Liver (tissue), 8 donors: ENCODE measurements at regions not wholly inside any gene's neighbourhood (a gene's known extent, or its start where the extent isn't known, plus 50 kb on each side); places are given as distances from the start of the nearest gene placed in this dataset.

Experiments used
- DNase-seq: peaks from one replicate; pipeline ENCODE4 v3.0.0-alpha.2; 2017; ENCODE audit warnings: low spot score
- H3K27ac ChIP-seq, 2 donors: one replicate each; pipeline ENCODE4 v1.7.0; 2013; ENCODE audit warnings: inconsistent platforms in 2 of 2, low read length in 2 of 2, control low read depth in 1 of 2, low read depth in 1 of 2, mild to moderate bottlenecking in 1 of 2
- H3K27me3 ChIP-seq, 4 donors: one replicate each; pipeline versions ENCODE4 v1.6.1 to v1.7.0; 2013; ENCODE audit warnings: low read length in 3 of 4, inconsistent platforms in 1 of 4, mild to moderate bottlenecking in 1 of 4, moderate library complexity in 1 of 4; ENCODE audit not compliant: control insufficient read depth in 4 of 4, insufficient read depth in 4 of 4
- H3K36me3 ChIP-seq, 4 donors: one replicate each; pipeline versions ENCODE4 v1.6.1 to v1.7.0; 2013; ENCODE audit warnings: low read length in 3 of 4, mild to moderate bottlenecking in 3 of 4, low read depth in 1 of 4, moderate library complexity in 1 of 4; ENCODE audit not compliant: control insufficient read depth in 4 of 4, insufficient read depth in 3 of 4
- H3K4me1 ChIP-seq, 4 donors: one replicate each; pipeline versions ENCODE4 v1.6.1 to v1.7.0; 2013; ENCODE audit warnings: low read length in 3 of 4, mild to moderate bottlenecking in 3 of 4, moderate library complexity in 1 of 4; ENCODE audit not compliant: control insufficient read depth in 4 of 4, insufficient read depth in 4 of 4
- H3K4me3 ChIP-seq, 3 donors: one replicate each; pipeline versions ENCODE4 v1.6.1 to v1.7.0; 2013; ENCODE audit warnings: low read length in 3 of 3, control low read depth in 1 of 3, low read depth in 1 of 3, mild to moderate bottlenecking in 1 of 3
- H3K9ac ChIP-seq, 2 donors: one replicate each; pipeline ENCODE4 v1.7.0; 2013; ENCODE audit warnings: low read length in 2 of 2, mild to moderate bottlenecking in 2 of 2, moderate library complexity in 2 of 2, control low read depth in 1 of 2, low read depth in 1 of 2
- H3K9me3 ChIP-seq, 4 donors: one replicate each; pipeline versions ENCODE4 v1.6.1 to v1.7.0; 2013; ENCODE audit warnings: low read length in 3 of 4; ENCODE audit not compliant: control insufficient read depth in 4 of 4
- ATF3 ChIP-seq: IDR thresholded peaks from 2 replicates; pipeline ENCODE4 v1.6.1; 2016; ENCODE audit warnings: antibody characterized with exemption
- CTCF ChIP-seq: fragments of 150-350 bp; IDR thresholded peaks from 2 replicates; pipeline ENCODE4 v1.5.1; 2017; ENCODE audit warnings: improper control_type of control experiment, low read depth, low read length; ENCODE audit not compliant: missing input control
- EGR1 ChIP-seq, 2 donors: IDR thresholded peaks; 2 replicates each; pipeline ENCODE4 v1.6.1; 2016 to 2018; ENCODE audit warnings: antibody characterized with exemption in 2 of 2, low read depth in 2 of 2
- FOXA1 ChIP-seq: IDR thresholded peaks from 2 replicates; pipeline ENCODE4 v1.6.1; 2016; ENCODE audit warnings: antibody characterized with exemption
- FOXA2 ChIP-seq: IDR thresholded peaks from 2 replicates; pipeline ENCODE4 v1.6.1; 2016; ENCODE audit warnings: antibody characterized with exemption
- GABPA ChIP-seq, 2 donors: IDR thresholded peaks in 1 of 2; conservative IDR thresholded peaks in 1 of 2; 2 replicates each; pipeline ENCODE4 v1.6.1; 2016; ENCODE audit warnings: antibody characterized with exemption in 2 of 2, mild to moderate bottlenecking in 1 of 2, moderate library complexity in 1 of 2
- HNF4A ChIP-seq, 2 donors: conservative IDR thresholded peaks; 2 replicates each; pipeline ENCODE4 v1.6.1; 2016; ENCODE audit warnings: antibody characterized with exemption in 2 of 2, mild to moderate bottlenecking in 2 of 2
- HNF4G ChIP-seq: IDR thresholded peaks from 2 replicates; pipeline ENCODE4 v1.6.1; 2016; ENCODE audit warnings: antibody characterized with exemption
- JUND ChIP-seq, 2 donors: IDR thresholded peaks; 2 replicates each; pipeline ENCODE4 v1.6.1; 2016; ENCODE audit warnings: antibody characterized with exemption in 2 of 2
- MAX ChIP-seq: IDR thresholded peaks from 2 replicates; pipeline ENCODE4 v1.6.1; 2016; ENCODE audit warnings: antibody characterized with exemption
- NR2F2 ChIP-seq: IDR thresholded peaks from 2 replicates; pipeline ENCODE4 v1.6.1; 2016; ENCODE audit warnings: antibody characterized with exemption
- RAD21 ChIP-seq, 2 donors: IDR thresholded peaks; 2 replicates each; pipeline ENCODE4 v1.6.1; 2016; ENCODE audit warnings: antibody characterized with exemption in 2 of 2, mild to moderate bottlenecking in 2 of 2
- REST ChIP-seq: IDR thresholded peaks from 2 replicates; pipeline ENCODE4 v1.6.1; 2016; ENCODE audit warnings: antibody characterized with exemption, mild to moderate bottlenecking
- RXRA ChIP-seq, 2 donors: IDR thresholded peaks; 2 replicates each; pipeline ENCODE4 v1.6.1; 2017 to 2018; ENCODE audit warnings: antibody characterized with exemption in 2 of 2, mild to moderate bottlenecking in 1 of 2
- SP1 ChIP-seq: IDR thresholded peaks from 2 replicates; pipeline ENCODE4 v1.6.1; 2018; ENCODE audit warnings: antibody characterized with exemption, mild to moderate bottlenecking
- TAF1 ChIP-seq: conservative IDR thresholded peaks from 2 replicates; pipeline ENCODE4 v1.6.1; 2016; ENCODE audit warnings: antibody characterized with exemption, mild to moderate bottlenecking
- YY1 ChIP-seq: IDR thresholded peaks from 2 replicates; pipeline ENCODE4 v1.6.1; 2016; ENCODE audit warnings: antibody characterized with exemption, mild to moderate bottlenecking
- ZBTB33 ChIP-seq: IDR thresholded peaks from 2 replicates; pipeline ENCODE4 v1.6.1; 2016; ENCODE audit warnings: antibody characterized with exemption
- WGBS: extraction: QIAGEN DNeasy Blood & Tissue Kit; methylation state at CpG from one replicate; pipeline ENCODE4 v1.1.7; 2013; 5-methylcytosine and 5-hydroxymethylcytosine counted together
- donor health status: healthy.
- donor health status: healthy.
- donor health status: healthy.
- donor health status: healthy.
- donor health status: healthy.

GRCh38 chr6:28586962-28587745, 61.5 kb downstream of the GPX5 start:
- Histone ChIP-seq H3K27ac (no peak overlapping the region), H3K4me3 (peak overlapping the region; percentile 63 to 94 (median 90)), H3K27me3 (peaks cover 0 to 6% (median 2%) of the 10 kb centered on the region in 4 donors), H3K36me3 (no peaks in the 10 kb centered on the region), H3K9me3 (peaks cover 0 to 6% (median 2%) of the 10 kb centered on the region in 4 donors), H3K4me1 (peaks cover 5 to 24% (median 10%) of the 10 kb centered on the region in 4 donors), H3K9ac (no peak overlapping the region)
- DNase-seq, result peak; percentile 63
- TF ChIP-seq YY1, result peak; percentile 81
- TF ChIP-seq REST, result peak; percentile 6
- peak; percentile 62 for TF ChIP-seq TAF1
- no peak for TF ChIP-seq ATF3
- TF ChIP-seq FOXA1, result no peak
- TF ChIP-seq ZBTB33, result no peak
- TF ChIP-seq GABPA (IDR thresholded peaks at IDR 0.05 in 1 of 2, conservative IDR thresholded peaks at IDR 0.05 in 1 of 2), result peak; percentile 93 to 97
- no peak for TF ChIP-seq FOXA2
- peak; percentile 63 for TF ChIP-seq MAX
- TF ChIP-seq JUND (IDR thresholded peaks at IDR 0.05), result no peak
- TF ChIP-seq RXRA (IDR thresholded peaks at IDR 0.05), result no peak
- TF ChIP-seq NR2F2, result no peak
- TF ChIP-seq RAD21 (IDR thresholded peaks at IDR 0.05), result no peak
- peak in 1 of 2 donors; percentile 10 for TF ChIP-seq HNF4A (conservative IDR thresholded peaks at IDR 0.05)
- TF ChIP-seq CTCF, result no peak
- no peak for TF ChIP-seq HNF4G
- TF ChIP-seq SP1, result no peak
- TF ChIP-seq EGR1 (IDR thresholded peaks at IDR 0.05; ENCODE audit: low read depth in 2 of 2), result peak in 1 of 2 donors; percentile 39
- 2% methylated on average over 42 of the region's 42 CpGs for WGBS
